ENCODE measurements at regions not wholly inside any gene's neighbourhood (a gene's known extent, or its start where the extent isn't known, plus 50 kb on each side); places are given as distances from the start of the nearest gene placed in this dataset.

DNA sequence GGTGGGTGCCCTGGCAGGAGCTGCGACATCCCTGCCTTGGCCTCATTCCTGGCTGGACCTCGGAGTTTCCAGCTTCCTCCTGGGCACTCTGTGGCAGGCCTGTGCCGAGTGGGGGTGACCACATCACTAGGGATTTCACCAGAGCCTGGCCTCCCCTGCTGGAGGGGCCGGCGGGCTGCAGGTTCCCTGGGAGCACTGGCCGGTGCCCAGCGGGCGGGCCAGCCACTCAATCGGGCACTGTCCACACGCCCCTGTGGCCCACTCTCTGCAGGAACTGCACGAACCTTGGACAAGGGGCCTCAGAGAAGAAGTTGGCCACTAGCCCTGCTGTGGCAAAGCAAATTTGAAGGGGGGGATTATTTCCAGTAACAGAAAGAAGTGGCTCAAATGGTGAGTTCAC, 110.7 kb upstream of the APCDD1 start:
- no peak overlapping the region for H3K4me3 ChIP-seq (replicated peaks in 1 of 2; ENCODE audit: low read depth in 1 of 2, low read length in 2 of 2)
- intact Hi-C loops (cut with micrococcal nuclease): no loop called here
- no peaks in the 10 kb centered on the region for H3K79me2 ChIP-seq (ENCODE audit: insufficient read depth, low read length)
- POLR2A ChIA-PET: no interaction called here
- no peak for ATAC-seq
- no peak for TF ChIP-seq CEBPB (IDR thresholded peaks at IDR 0.05; ENCODE audit: low read depth)
- no peak for TF ChIP-seq SRF (IDR thresholded peaks at IDR 0.05; ENCODE audit: low read depth)
- no peak for TF ChIP-seq YY1 (IDR thresholded peaks at IDR 0.05; ENCODE audit: extremely low read depth, insufficient replicate concordance, low read depth, low read length)
- TF ChIP-seq CBX3 (IDR thresholded peaks at IDR 0.05; ENCODE audit: low read depth): no peak
- no peak for TF ChIP-seq JUND (IDR thresholded peaks at IDR 0.05)
- TF ChIP-seq POLR2A (IDR thresholded peaks at IDR 0.05; ENCODE audit: borderline replicate concordance, extremely low read depth, insufficient read depth, insufficient read length): no peak
- no peak for TF ChIP-seq FOSL1 (IDR thresholded peaks at IDR 0.05; ENCODE audit: low read depth)
- no peak for TF ChIP-seq RAD21 (IDR thresholded peaks at IDR 0.05; ENCODE audit: low read depth)
- no peak for TF ChIP-seq SP1 (IDR thresholded peaks at IDR 0.05; ENCODE audit: low read depth)
- no peak for TF ChIP-seq ZBTB33 (IDR thresholded peaks at IDR 0.05; ENCODE audit: extremely low read depth, insufficient replicate concordance, low read length)
- H2AFZ ChIP-seq (ENCODE audit: low read depth, low read length, poor library complexity, severe bottlenecking): no peak overlapping the region
- no peaks in the 10 kb centered on the region for H3K36me3 ChIP-seq (ENCODE audit: control insufficient read depth in 1 of 2, insufficient read depth in 2 of 2, low read length in 2 of 2)
- no TSS peak for BruUV-seq (replicated peaks)
- no peak overlapping the region for H3K9ac ChIP-seq (ENCODE audit: low read length)
- no peaks in the 10 kb centered on the region for H4K20me1 ChIP-seq (ENCODE audit: insufficient read depth)
- CTCF ChIA-PET: no interaction called here
- no peaks in the 10 kb centered on the region for H3K9me3 ChIP-seq (ENCODE audit: control insufficient read depth in 1 of 2, insufficient read depth in 1 of 2, low read depth in 1 of 2, low read length in 2 of 2)
- H3K4me1 ChIP-seq (ENCODE audit: control insufficient read depth in 1 of 2, insufficient read depth in 2 of 2, low read length in 2 of 2): no peaks in the 10 kb centered on the region
- H3K27me3 ChIP-seq (ENCODE audit: insufficient read depth, low read length): peaks cover 7% of the 10 kb centered on the region; the same call in 1 of the 2 replicates
- H3K9me2 ChIP-seq (ENCODE audit: insufficient read depth): no peaks in the 10 kb centered on the region
- DNase-seq (ENCODE audit: low read depth, low spot score): no peak
- RAD21 ChIA-PET (ENCODE audit: low non-redundant PET in 1 of 2, low total read pairs in 2 of 2, uncharacterized antibody in 2 of 2, unreplicated experiment in 2 of 2): no interaction called here
- H3K27ac ChIP-seq (ENCODE audit: low read depth, low read length): no peak overlapping the region
- no peak overlapping the region for H3K4me2 ChIP-seq (ENCODE audit: low read length)

Data from HCT116 (cell line).